ENCODE measurements at regions not wholly inside any gene's neighbourhood (a gene's known extent, or its start where the extent isn't known, plus 50 kb on each side); places are given as distances from the start of the nearest gene placed in this dataset.

GRCh38 chr1:170436928-170437327, 95.0 kb upstream of the GORAB start:
- H3K4me1 ChIP-seq (ENCODE audit: insufficient read depth), result peaks cover 11% of the 10 kb centered on the region
- H3K9me2 ChIP-seq (ENCODE audit: insufficient read depth), result 0 out of 2 replicates have a peak, but pooled peaks cover 3% of the 10 kb centered on the region
- H4K20me1 ChIP-seq (replicated peaks; ENCODE audit: insufficient read depth), result no peaks in the 10 kb centered on the region
- Mint-ChIP-seq H3K27ac (no peak overlapping the region), H3K9me3 (no peaks in the 10 kb centered on the region), H3K4me3 (no peak overlapping the region), H3K27me3 (ENCODE audit: insufficient read depth, low read depth, poor library complexity) (no peaks in the 10 kb centered on the region), H3K4me1 (peaks cover 8% of the 10 kb centered on the region), H3K36me3 (ENCODE audit: low read depth) (no peaks in the 10 kb centered on the region)
- H3K4me2 ChIP-seq, result no peak overlapping the region
- DNase-seq (ENCODE audit: low spot score) (peak; percentile 8), ATAC-seq (no peak)
- H3K79me2 ChIP-seq (replicated peaks; ENCODE audit: insufficient read depth), result no peaks in the 10 kb centered on the region
- H3K4me3 ChIP-seq, result no peak overlapping the region
- H3F3A ChIP-seq (replicated peaks; ENCODE audit: low read depth), result no peaks in the 10 kb centered on the region
- H3K36me3 ChIP-seq (ENCODE audit: insufficient read depth), result no peaks in the 10 kb centered on the region
- TF ChIP-seq, protein P1, sequence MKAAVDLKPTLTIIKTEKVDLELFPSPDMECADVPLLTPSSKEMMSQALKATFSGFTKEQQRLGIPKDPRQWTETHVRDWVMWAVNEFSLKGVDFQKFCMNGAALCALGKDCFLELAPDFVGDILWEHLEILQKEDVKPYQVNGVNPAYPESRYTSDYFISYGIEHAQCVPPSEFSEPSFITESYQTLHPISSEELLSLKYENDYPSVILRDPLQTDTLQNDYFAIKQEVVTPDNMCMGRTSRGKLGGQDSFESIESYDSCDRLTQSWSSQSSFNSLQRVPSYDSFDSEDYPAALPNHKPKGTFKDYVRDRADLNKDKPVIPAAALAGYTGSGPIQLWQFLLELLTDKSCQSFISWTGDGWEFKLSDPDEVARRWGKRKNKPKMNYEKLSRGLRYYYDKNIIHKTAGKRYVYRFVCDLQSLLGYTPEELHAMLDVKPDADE (IDR thresholded peaks at IDR 0.05), result no peak
- peak; percentile 18 to 49; a peak in 2 of 4 replicates for TF ChIP-seq CTCF (conservative IDR thresholded peaks at IDR 0.05; ENCODE audit: low read depth in 2 of 2)
- no peaks in the 10 kb centered on the region for H3K27me3 ChIP-seq (ENCODE audit: insufficient read depth)
- H2AFZ ChIP-seq, result no peak overlapping the region
- no peak overlapping the region for H3K27ac ChIP-seq (ENCODE audit: low read depth)

DNA sequence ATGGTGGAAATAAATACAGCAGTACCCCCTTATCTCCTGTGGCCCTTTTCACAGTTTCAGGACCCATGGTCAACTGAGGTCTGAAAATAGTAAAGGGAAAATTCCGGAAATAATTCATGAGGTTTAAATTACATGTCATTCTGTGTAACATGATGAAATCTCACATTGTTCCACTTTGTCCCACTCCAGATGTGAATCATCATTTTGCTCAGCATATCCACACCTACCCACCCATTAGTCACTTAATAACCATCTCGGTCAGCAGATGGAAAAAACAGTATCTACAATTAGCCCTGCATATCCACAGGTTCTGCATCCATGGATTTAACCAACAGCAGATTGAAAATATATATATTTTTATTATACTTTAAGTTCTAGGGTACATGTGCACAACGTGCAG, 86.9 kb upstream of the GORAB start:
- Mint-ChIP-seq H3K4me1 (no peaks in the 10 kb centered on the region; the same call in 2 of the 3 replicates), H3K36me3 (ENCODE audit: low read depth) (no peaks in the 10 kb centered on the region), H3K4me3 (no peak overlapping the region), H3K27me3 (ENCODE audit: insufficient read depth, low read depth, poor library complexity) (no peaks in the 10 kb centered on the region), H3K27ac (no peak overlapping the region), H3K9me3 (no peaks in the 10 kb centered on the region)
- Histone ChIP-seq H4K20me1 (replicated peaks; ENCODE audit: insufficient read depth) (no peaks in the 10 kb centered on the region), H3K27ac (ENCODE audit: low read depth) (no peak overlapping the region), H3K36me3 (ENCODE audit: insufficient read depth) (no peaks in the 10 kb centered on the region), H3K4me2 (no peak overlapping the region), H3K79me2 (replicated peaks; ENCODE audit: insufficient read depth) (no peaks in the 10 kb centered on the region), H3K4me1 (ENCODE audit: insufficient read depth) (no peaks in the 10 kb centered on the region), H3K4me3 (no peak overlapping the region), H3F3A (replicated peaks; ENCODE audit: low read depth) (no peaks in the 10 kb centered on the region), H3K27me3 (ENCODE audit: insufficient read depth) (no peaks in the 10 kb centered on the region), H2AFZ (no peak overlapping the region), H3K9me2 (ENCODE audit: insufficient read depth) (no peaks in the 10 kb centered on the region)
- ATAC-seq, result no peak
- DNase-seq (ENCODE audit: low spot score), result no peak
- no peak for TF ChIP-seq ZNF462 (CRISPR knock-in tag; IDR thresholded peaks at IDR 0.05)
- TF ChIP-seq NANOG (IDR thresholded peaks at IDR 0.05; ENCODE audit: borderline replicate concordance), result no peak
- TF ChIP-seq POLR2AphosphoS5 (IDR thresholded peaks at IDR 0.05; ENCODE audit: low read depth), result no peak
- no peak for TF ChIP-seq STAT1 (IDR thresholded peaks at IDR 0.05; ENCODE audit: unreplicated experiment)
- TF ChIP-seq, protein P2, sequence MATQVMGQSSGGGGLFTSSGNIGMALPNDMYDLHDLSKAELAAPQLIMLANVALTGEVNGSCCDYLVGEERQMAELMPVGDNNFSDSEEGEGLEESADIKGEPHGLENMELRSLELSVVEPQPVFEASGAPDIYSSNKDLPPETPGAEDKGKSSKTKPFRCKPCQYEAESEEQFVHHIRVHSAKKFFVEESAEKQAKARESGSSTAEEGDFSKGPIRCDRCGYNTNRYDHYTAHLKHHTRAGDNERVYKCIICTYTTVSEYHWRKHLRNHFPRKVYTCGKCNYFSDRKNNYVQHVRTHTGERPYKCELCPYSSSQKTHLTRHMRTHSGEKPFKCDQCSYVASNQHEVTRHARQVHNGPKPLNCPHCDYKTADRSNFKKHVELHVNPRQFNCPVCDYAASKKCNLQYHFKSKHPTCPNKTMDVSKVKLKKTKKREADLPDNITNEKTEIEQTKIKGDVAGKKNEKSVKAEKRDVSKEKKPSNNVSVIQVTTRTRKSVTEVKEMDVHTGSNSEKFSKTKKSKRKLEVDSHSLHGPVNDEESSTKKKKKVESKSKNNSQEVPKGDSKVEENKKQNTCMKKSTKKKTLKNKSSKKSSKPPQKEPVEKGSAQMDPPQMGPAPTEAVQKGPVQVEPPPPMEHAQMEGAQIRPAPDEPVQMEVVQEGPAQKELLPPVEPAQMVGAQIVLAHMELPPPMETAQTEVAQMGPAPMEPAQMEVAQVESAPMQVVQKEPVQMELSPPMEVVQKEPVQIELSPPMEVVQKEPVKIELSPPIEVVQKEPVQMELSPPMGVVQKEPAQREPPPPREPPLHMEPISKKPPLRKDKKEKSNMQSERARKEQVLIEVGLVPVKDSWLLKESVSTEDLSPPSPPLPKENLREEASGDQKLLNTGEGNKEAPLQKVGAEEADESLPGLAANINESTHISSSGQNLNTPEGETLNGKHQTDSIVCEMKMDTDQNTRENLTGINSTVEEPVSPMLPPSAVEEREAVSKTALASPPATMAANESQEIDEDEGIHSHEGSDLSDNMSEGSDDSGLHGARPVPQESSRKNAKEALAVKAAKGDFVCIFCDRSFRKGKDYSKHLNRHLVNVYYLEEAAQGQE (IDR thresholded peaks at IDR 0.05; ENCODE audit: unreplicated experiment), result no peak
- TF ChIP-seq CREB1 (CRISPR knock-in tag; IDR thresholded peaks at IDR 0.05; ENCODE audit: low read depth), result no peak
- no peak for TF ChIP-seq JUNB (IDR thresholded peaks at IDR 0.05; ENCODE audit: unreplicated experiment)
- TF ChIP-seq EZH2phosphoT487 (IDR thresholded peaks at IDR 0.05; ENCODE audit: unreplicated experiment), result no peak
- no peak for TF ChIP-seq ZNF114 (CRISPR knock-in tag; IDR thresholded peaks at IDR 0.05)
